K562 (cell line): ENCODE measurements at regions not wholly inside any gene's neighbourhood (a gene's known extent, or its start where the extent isn't known, plus 50 kb on each side); places are given as distances from the start of the nearest gene placed in this dataset.

Experiments used
- ATAC-seq: fragments of 200-7000 bp; cut with Tn5 transposase; 3 replicates; pipeline ENCODE4 v1.9.1; 2020; ENCODE audit warnings: moderate library complexity
- BruUV-seq: library from RNA; stranded (reverse); fragments of 400-500 nt; replicated peaks from 2 replicates; lab custom pipeline; 2021; lab: Mats Ljungman, UMichigan
- CTCF ChIA-PET: fragments of 300-600 bp; formaldehyde crosslinking; extraction: SDS; loops from one replicate; lab custom pipeline; 2021; ENCODE audit warnings: low intra/inter-chr PET ratio; lab: Yijun Ruan, JAX
- POLR2A ChIA-PET: fragments of 300-600, 350-650 bp; sonication (Branson Sonifier 250); formaldehyde crosslinking; extraction: SDS; loops from one replicate; lab custom pipeline; 2021; ENCODE audit warnings: antibody characterized with exemption, inconsistent platforms; lab: Yijun Ruan, JAX
- DNase-seq, 4 experiments: peaks; one replicate each; pipeline versions ENCODE4 v3.0.0 to v3.0.0-alpha.2; 2011 to 2018; ENCODE audit warnings: low spot score in 3 of 4, mixed read lengths in 3 of 4; ENCODE audit errors: extremely low read depth in 1 of 4
- FAIRE-seq: peaks from 2 replicates; lab custom pipeline; 2011; peaks lifted over from hg19 to GRCh38; lab: Jason Lieb, UNC
- H2AFZ ChIP-seq: 2 replicates; pipeline ENCODE4 v1.6.0; 2011; ENCODE audit warnings: low read depth, low read length, control low read depth, inconsistent platforms
- H3K27ac ChIP-seq: fragments of 200-600 bp; 3 replicates; pipeline ENCODE4 v1.8.0; 2011; ENCODE audit warnings: low read depth, mild to moderate bottlenecking, control low read depth, inconsistent platforms, low read length, moderate library complexity, mixed read lengths; ENCODE audit errors: extremely low read depth
- H3K27me3 ChIP-seq, 2 experiments: fragments of 300-600 bp in 1 of 2; 2 replicates in 1 of 2; 3 replicates in 1 of 2; pipeline versions ENCODE4 v1.6.0 to v1.8.0; 2011; ENCODE audit warnings: inconsistent platforms in 2 of 2, low read length in 2 of 2, mild to moderate bottlenecking in 1 of 2, mixed read lengths in 1 of 2, moderate library complexity in 1 of 2; ENCODE audit not compliant: control insufficient read depth in 2 of 2, insufficient read depth in 2 of 2
- H3K36me3 ChIP-seq: fragments of 300-600 bp; 3 replicates; pipeline ENCODE4 v1.8.0; 2011; ENCODE audit warnings: mild to moderate bottlenecking, low read length, inconsistent platforms; ENCODE audit not compliant: control insufficient read depth, insufficient read depth
- H3K4me1 ChIP-seq, 2 experiments: fragments of 200-600 bp in 1 of 2; replicated peaks in 1 of 2; 2 replicates in 1 of 2; 3 replicates in 1 of 2; pipeline versions ENCODE4 v1.5.1 to v1.8.0; 2011; ENCODE audit warnings: inconsistent platforms in 2 of 2, low read length in 2 of 2, mild to moderate bottlenecking in 1 of 2, mixed read lengths in 1 of 2, moderate library complexity in 1 of 2; ENCODE audit not compliant: control insufficient read depth in 2 of 2, insufficient read depth in 2 of 2
- H3K4me2 ChIP-seq: 2 replicates; pipeline ENCODE4 v1.6.1; 2011; ENCODE audit warnings: low read length, control low read depth, inconsistent platforms, mixed read lengths; ENCODE audit not compliant: insufficient read depth
- H3K4me3 ChIP-seq: fragments of 200-600 bp; sonication (generic), shearing (Covaris generic); 2 replicates; pipeline ENCODE4 v1.5.1; 2016; ENCODE audit warnings: control low read depth, inconsistent platforms
- H3K79me2 ChIP-seq: fragments of 200-600 bp; 3 replicates; pipeline ENCODE4 v1.8.0; 2011; ENCODE audit warnings: low read length, inconsistent platforms; ENCODE audit not compliant: control insufficient read depth, insufficient read depth
- H3K9ac ChIP-seq, 2 experiments: 2 replicates each; pipeline versions ENCODE4 v1.6.0 to v1.6.1; 2011; ENCODE audit warnings: low read depth in 2 of 2, low read length in 2 of 2, control low read depth in 1 of 2, inconsistent platforms in 1 of 2, mild to moderate bottlenecking in 1 of 2, mixed read lengths in 1 of 2; ENCODE audit not compliant: insufficient read depth in 1 of 2
- H3K9me1 ChIP-seq: one replicate; pipeline ENCODE4 v1.6.0; 2011; ENCODE audit warnings: inconsistent platforms, mild to moderate bottlenecking, low read length, moderate library complexity; ENCODE audit not compliant: control insufficient read depth, insufficient read depth
- H3K9me3 ChIP-seq: replicated peaks from 2 replicates; pipeline ENCODE4 v1.5.1; 2011; ENCODE audit warnings: low read depth, low read length, inconsistent platforms; ENCODE audit not compliant: control insufficient read depth, insufficient read depth
- H4K20me1 ChIP-seq: replicated peaks from 2 replicates; pipeline ENCODE4 v1.6.1; 2011; ENCODE audit warnings: low read length, inconsistent platforms, mixed read lengths; ENCODE audit not compliant: control insufficient read depth, insufficient read depth
- CCNT2 ChIP-seq: IDR thresholded peaks from 2 replicates; pipeline ENCODE4 v1.6.1; 2011; ENCODE audit warnings: borderline replicate concordance, low read depth, mild to moderate bottlenecking, moderate library complexity, mixed read lengths, low read length; ENCODE audit not compliant: insufficient read length; ENCODE audit errors: extremely low read depth
- L3MBTL2 ChIP-seq: fragments of 450-650 bp; IDR thresholded peaks from 2 replicates; pipeline ENCODE4 v1.6.1; 2016; ENCODE audit warnings: mild to moderate bottlenecking, moderate library complexity
- MCM3 ChIP-seq: fragments of 450-650 bp; IDR thresholded peaks from 2 replicates; pipeline ENCODE4 v1.6.1; 2016
- MEIS2 ChIP-seq: fragments of 450-650 bp; IDR thresholded peaks from 2 replicates; pipeline ENCODE4 v1.6.1; 2014; ENCODE audit warnings: mild to moderate bottlenecking; ENCODE audit not compliant: partially characterized antibody
- NELFE ChIP-seq: IDR thresholded peaks from 2 replicates; pipeline ENCODE4 v1.6.1; 2011; ENCODE audit warnings: mild to moderate bottlenecking; ENCODE audit not compliant: insufficient read depth, insufficient read length
- NR1H2 ChIP-seq: sonication (generic); formaldehyde crosslinking; IDR thresholded peaks from 2 replicates; pipeline ENCODE4 v1.4.0; 2020; ENCODE audit warnings: mild to moderate bottlenecking, missing genetic modification reagents
- SMAD4 ChIP-seq: fragments of 250-450 bp; sonication (Bioruptor Pico); conservative IDR thresholded peaks from 2 replicates; pipeline ENCODE4 v1.8.0; 2021; ENCODE audit warnings: inconsistent platforms, mild to moderate bottlenecking, moderate library complexity
- ZFPM2 ChIP-seq: fragments of 250-450 bp; sonication (Bioruptor Pico); IDR thresholded peaks from 2 replicates; pipeline ENCODE4 v1.5.1; 2022; ENCODE audit warnings: mild to moderate bottlenecking
- ZNF644 ChIP-seq: fragments of 200-800 bp; sonication (Bioruptor generic); IDR thresholded peaks from 2 replicates; pipeline ENCODE4 v1.6.1; 2016; ENCODE audit warnings: low read depth, missing genetic modification characterization, missing compliant biosample characterization
- WGBS: fragments of 100-300 bp; shearing (Covaris generic); methylation state at CpG from one replicate; pipeline ENCODE4 v1.1.6; 2016; ENCODE audit warnings: low coverage, mixed read lengths; ENCODE audit not compliant: insufficient coverage; ENCODE audit errors: missing lambda C conversion rate; 5-methylcytosine and 5-hydroxymethylcytosine counted together
- in situ Hi-C: fragments of 300-500 bp; cut with MboI; formaldehyde crosslinking; loops from 4 replicates; pipeline ENCODE4 v1.15.0; 2018; ENCODE audit warnings: inconsistent platforms, mixed read lengths
- intact Hi-C: fragments of 100-400 bp; cut with micrococcal nuclease; formaldehyde crosslinking; loops from 2 replicates; pipeline ENCODE4 v1.14.2; 2022
- TF ChIP-seq, protein P1 (sequence below): fragments of 450-650 bp; formaldehyde crosslinking; IDR thresholded peaks from 2 replicates; pipeline ENCODE4 v1.4.0; 2020; ENCODE audit warnings: mild to moderate bottlenecking, moderate library complexity
- TF ChIP-seq, protein P2 (sequence below): sonication (generic); formaldehyde crosslinking; IDR thresholded peaks from 2 replicates; pipeline ENCODE4 v1.8.0; 2022; ENCODE audit warnings: missing genetic modification reagents, mild to moderate bottlenecking, moderate library complexity, borderline replicate concordance

DNA sequence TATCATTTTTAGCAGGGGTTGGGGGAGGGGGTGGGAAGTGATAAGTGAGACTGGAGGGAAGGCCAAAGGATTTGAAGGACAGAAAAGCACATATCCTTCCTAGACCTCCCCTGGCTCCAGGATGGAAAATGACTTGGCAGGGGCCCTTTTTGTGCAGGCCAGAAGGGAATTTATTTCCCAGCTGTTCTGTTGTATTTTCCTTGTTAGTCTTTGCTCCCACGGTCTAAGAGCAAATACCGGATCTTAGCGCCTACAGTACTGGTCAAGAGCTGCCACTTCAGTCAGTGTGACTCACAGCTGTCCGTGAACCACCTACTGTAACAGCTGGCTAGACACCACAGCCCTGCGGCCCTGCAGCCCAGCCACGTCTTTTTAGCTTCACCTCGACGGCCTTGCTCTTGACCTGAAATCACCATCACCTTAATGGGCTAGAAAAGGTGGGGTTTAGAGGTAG, 51.0 kb upstream of the ERRFI1 start:
- Histone ChIP-seq H3K79me2 (no peaks in the 10 kb centered on the region), H4K20me1 (no peaks in the 10 kb centered on the region), H3K9ac (no peak overlapping the region), H3K9me1 (no peaks in the 10 kb centered on the region), H3K4me2 (no peak overlapping the region), H3K27ac (no peak overlapping the region), H2AFZ (no peak overlapping the region), H3K4me3 (no peak overlapping the region), H3K27me3 (peaks cover 20 to 24% of the 10 kb centered on the region in 2 experiments), H3K36me3 (no peaks in the 10 kb centered on the region), H3K4me1 (peaks cover 0 to 9% of the 10 kb centered on the region in 2 experiments; a peak in 3 of 5 replicates), H3K9me3 (no peaks in the 10 kb centered on the region)
- FAIRE-seq (peak; percentile 66), DNase-seq (peak; percentile 54 to 59 (median 56)), ATAC-seq (peak; percentile 89)
- ChIA-PET POLR2A (interaction anchor here (0.6 to 0.9 kb wide), 2 partner anchors 13 to 841 kb away, joined by 4 read pairs; no protein-coding TSS in a partner anchor), CTCF (no interaction called here)
- BruUV-seq = no TSS peak
- intact Hi-C loops (no loop called here), in situ Hi-C loops (no loop called here)
- 9% methylated on average over 8 of the region's 8 CpGs for WGBS
- TF ChIP-seq MEIS2 = no peak
- peak; percentile 57; the same call in 1 of the 2 replicates for TF ChIP-seq L3MBTL2
- no peak for TF ChIP-seq ZFPM2
- TF ChIP-seq CCNT2 = no peak
- TF ChIP-seq, protein P1, sequence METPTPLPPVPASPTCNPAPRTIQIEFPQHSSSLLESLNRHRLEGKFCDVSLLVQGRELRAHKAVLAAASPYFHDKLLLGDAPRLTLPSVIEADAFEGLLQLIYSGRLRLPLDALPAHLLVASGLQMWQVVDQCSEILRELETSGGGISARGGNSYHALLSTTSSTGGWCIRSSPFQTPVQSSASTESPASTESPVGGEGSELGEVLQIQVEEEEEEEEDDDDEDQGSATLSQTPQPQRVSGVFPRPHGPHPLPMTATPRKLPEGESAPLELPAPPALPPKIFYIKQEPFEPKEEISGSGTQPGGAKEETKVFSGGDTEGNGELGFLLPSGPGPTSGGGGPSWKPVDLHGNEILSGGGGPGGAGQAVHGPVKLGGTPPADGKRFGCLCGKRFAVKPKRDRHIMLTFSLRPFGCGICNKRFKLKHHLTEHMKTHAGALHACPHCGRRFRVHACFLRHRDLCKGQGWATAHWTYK = no peak
- TF ChIP-seq NR1H2 (CRISPR knock-in tag) = no peak
- TF ChIP-seq MCM3 = no peak
- TF ChIP-seq, protein P2, sequence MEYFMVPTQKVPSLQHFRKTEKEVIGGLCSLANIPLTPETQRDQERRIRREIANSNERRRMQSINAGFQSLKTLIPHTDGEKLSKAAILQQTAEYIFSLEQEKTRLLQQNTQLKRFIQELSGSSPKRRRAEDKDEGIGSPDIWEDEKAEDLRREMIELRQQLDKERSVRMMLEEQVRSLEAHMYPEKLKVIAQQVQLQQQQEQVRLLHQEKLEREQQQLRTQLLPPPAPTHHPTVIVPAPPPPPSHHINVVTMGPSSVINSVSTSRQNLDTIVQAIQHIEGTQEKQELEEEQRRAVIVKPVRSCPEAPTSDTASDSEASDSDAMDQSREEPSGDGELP (CRISPR knock-in tag) = peak; percentile 78
- peak; percentile 44; the same call in 1 of the 2 replicates for TF ChIP-seq SMAD4
- no peak for TF ChIP-seq ZNF644
- TF ChIP-seq NELFE = no peak
